Activated naive CD8-positive, alpha-beta T cell treated with anti-CD3 and anti-CD28 coated beads, Interleukin-2, amount 50 U/mL, for 24 hours (primary cell): ENCODE measurements at regions not wholly inside any gene's neighbourhood (a gene's known extent, or its start where the extent isn't known, plus 50 kb on each side); places are given as distances from the start of the nearest gene placed in this dataset.

Source experiments
- ATAC-seq: fragments of 150-1000 bp; cut with Tn5 transposase; one replicate; pipeline ENCODE4 v1.10.0; 2021
- DNase-seq: peaks from one replicate; pipeline ENCODE4 v3.0.0; 2021
- H3K27ac Mint-ChIP-seq: one replicate; pipeline ENCODE4 v1.8.0; 2021; ENCODE audit warnings: mild to moderate bottlenecking, mixed read lengths
- H3K27me3 Mint-ChIP-seq: one replicate; pipeline ENCODE4 v1.8.0; 2021; ENCODE audit warnings: mixed read lengths
- H3K36me3 Mint-ChIP-seq: one replicate; pipeline ENCODE4 v1.8.0; 2021; ENCODE audit warnings: low read depth, mixed read lengths
- H3K4me1 Mint-ChIP-seq: one replicate; pipeline ENCODE4 v1.8.0; 2021; ENCODE audit warnings: mixed read lengths
- H3K4me3 Mint-ChIP-seq: one replicate; pipeline ENCODE4 v1.8.0; 2021; ENCODE audit warnings: mild to moderate bottlenecking, moderate library complexity, mixed read lengths
- H3K9me3 Mint-ChIP-seq: one replicate; pipeline ENCODE4 v1.8.0; 2021; ENCODE audit warnings: mixed read lengths

- H3K36me3 Mint-ChIP-seq = no peaks in the 10 kb centered on the region
- H3K4me1 Mint-ChIP-seq = no peaks in the 10 kb centered on the region
- DNase-seq = no peak
- no peaks in the 10 kb centered on the region for H3K27me3 Mint-ChIP-seq
- H3K27ac Mint-ChIP-seq = no peak overlapping the region
- ATAC-seq = no peak
- H3K9me3 Mint-ChIP-seq = peaks cover 3% of the 10 kb centered on the region
- no peak overlapping the region for H3K4me3 Mint-ChIP-seq
Measured at GRCh38 chr4:136965478-136965877, 566.8 kb downstream of the PCDH18 start.

DNA sequence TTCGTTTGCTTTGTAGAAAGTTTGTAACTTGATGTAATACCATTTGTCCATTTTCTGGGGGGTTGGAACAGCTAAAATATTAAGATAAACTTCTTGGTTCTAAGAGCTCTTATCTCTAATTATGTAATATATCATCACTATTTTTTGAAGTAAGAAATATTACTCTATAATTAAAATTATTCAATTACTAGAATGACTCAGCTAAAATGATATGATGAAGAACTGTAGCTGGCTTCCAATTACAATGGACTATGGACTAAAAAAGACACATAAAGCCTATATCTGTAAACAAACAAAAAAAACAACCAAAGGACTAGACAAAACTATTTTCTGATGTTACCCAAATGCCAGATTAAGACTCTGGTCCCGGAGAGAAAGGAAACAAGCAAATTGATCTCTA, 569.4 kb downstream of the PCDH18 start:
- ATAC-seq (no peak), DNase-seq (no peak)
- no peaks in the 10 kb centered on the region for H3K4me1 Mint-ChIP-seq
- H3K9me3 Mint-ChIP-seq = peaks cover 5% of the 10 kb centered on the region
- no peaks in the 10 kb centered on the region for H3K36me3 Mint-ChIP-seq
- H3K4me3 Mint-ChIP-seq = no peak overlapping the region
- no peak overlapping the region for H3K27ac Mint-ChIP-seq
- H3K27me3 Mint-ChIP-seq = no peaks in the 10 kb centered on the region

- Mint-ChIP-seq H3K4me1 (no peaks in the 10 kb centered on the region), H3K4me3 (no peak overlapping the region), H3K9me3 (no peaks in the 10 kb centered on the region), H3K36me3 (no peaks in the 10 kb centered on the region), H3K27me3 (no peaks in the 10 kb centered on the region), H3K27ac (no peak overlapping the region)
- DNase-seq (no peak), ATAC-seq (peak; percentile 4)
Measured at GRCh38 chr4:136946307-136946907, 585.9 kb downstream of the PCDH18 start.

- H3K9me3 Mint-ChIP-seq = no peaks in the 10 kb centered on the region
- H3K4me1 Mint-ChIP-seq = no peaks in the 10 kb centered on the region
Measured at GRCh38 chr4:136939781-136940180, 592.5 kb downstream of the PCDH18 start.

GRCh38 chr4:136935871-136936270, 596.4 kb downstream of the PCDH18 start:
- no peak overlapping the region for H3K27ac Mint-ChIP-seq
- H3K4me3 Mint-ChIP-seq = no peak overlapping the region
- H3K9me3 Mint-ChIP-seq = no peaks in the 10 kb centered on the region
- no peaks in the 10 kb centered on the region for H3K27me3 Mint-ChIP-seq
- DNase-seq (no peak), ATAC-seq (no peak)
- H3K4me1 Mint-ChIP-seq = no peaks in the 10 kb centered on the region
- H3K36me3 Mint-ChIP-seq = no peaks in the 10 kb centered on the region

More at GRCh38 chr4:136939781-136940180, 592.5 kb downstream of the PCDH18 start:
- no peak for DNase-seq
- Mint-ChIP-seq H3K4me3 (no peak overlapping the region), H3K27me3 (no peaks in the 10 kb centered on the region), H3K27ac (no peak overlapping the region), H3K36me3 (no peaks in the 10 kb centered on the region)
- ATAC-seq = no peak

DNA sequence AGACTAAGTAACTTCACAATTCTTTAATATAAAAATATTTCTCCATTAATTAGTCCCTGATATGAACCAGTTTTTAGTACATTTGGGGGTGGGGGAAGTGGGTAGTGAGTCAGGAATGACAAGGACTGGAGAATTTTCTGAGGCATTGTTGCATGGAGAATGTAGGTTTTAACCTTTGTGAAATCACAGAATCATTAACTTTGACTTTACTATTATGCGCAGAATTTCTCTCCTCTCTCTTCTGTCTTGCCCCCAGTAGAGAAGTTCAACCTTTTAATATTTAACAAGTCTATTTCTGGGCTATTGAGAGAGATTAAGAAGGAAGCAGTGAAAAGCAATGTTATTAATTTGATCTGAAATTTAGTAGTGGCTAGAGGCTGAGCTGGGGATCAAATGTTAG, 597.0 kb downstream of the PCDH18 start:
- Mint-ChIP-seq H3K27me3 (no peaks in the 10 kb centered on the region), H3K4me1 (no peaks in the 10 kb centered on the region), H3K4me3 (no peak overlapping the region), H3K9me3 (no peaks in the 10 kb centered on the region), H3K36me3 (no peaks in the 10 kb centered on the region), H3K27ac (no peak overlapping the region)
- DNase-seq = no peak
- no peak for ATAC-seq

DNA sequence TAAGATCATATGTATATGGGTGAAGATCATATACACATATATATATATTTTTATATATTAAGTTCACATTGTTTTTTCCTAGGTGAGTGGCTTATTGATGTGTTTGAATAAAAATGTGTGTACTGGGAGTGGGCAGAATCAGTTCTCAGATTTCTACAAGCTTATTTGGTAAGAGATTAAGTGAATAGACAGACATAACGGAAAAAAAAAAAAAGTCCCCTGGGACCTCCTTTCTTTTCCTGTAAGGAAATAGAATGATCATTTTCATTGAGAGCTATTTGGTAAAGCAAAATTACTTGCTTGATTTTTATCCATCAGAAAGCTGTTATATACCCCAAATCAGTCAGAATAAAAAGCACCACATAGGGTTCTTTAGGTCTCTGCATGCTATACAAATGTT, 597.7 kb downstream of the PCDH18 start:
- Mint-ChIP-seq H3K27me3 (no peaks in the 10 kb centered on the region), H3K9me3 (peaks cover 5% of the 10 kb centered on the region), H3K36me3 (no peaks in the 10 kb centered on the region), H3K27ac (no peak overlapping the region), H3K4me3 (no peak overlapping the region), H3K4me1 (no peaks in the 10 kb centered on the region)
- no peak for DNase-seq
- no peak for ATAC-seq

GRCh38 chr4:136931781-136932180, 600.5 kb downstream of the PCDH18 start:
- H3K4me3 Mint-ChIP-seq = no peak overlapping the region
- H3K27me3 Mint-ChIP-seq = no peaks in the 10 kb centered on the region
- H3K27ac Mint-ChIP-seq = no peak overlapping the region
- DNase-seq (no peak), ATAC-seq (no peak)
- H3K36me3 Mint-ChIP-seq = no peaks in the 10 kb centered on the region
- no peaks in the 10 kb centered on the region for H3K4me1 Mint-ChIP-seq
- peaks cover 16% of the 10 kb centered on the region for H3K9me3 Mint-ChIP-seq

GRCh38 chr4:136928957-136929411, 603.3 kb downstream of the PCDH18 start:
- ATAC-seq (no peak), DNase-seq (no peak)
- Mint-ChIP-seq H3K27me3 (no peaks in the 10 kb centered on the region), H3K9me3 (peaks cover 17% of the 10 kb centered on the region), H3K4me1 (no peaks in the 10 kb centered on the region), H3K27ac (no peak overlapping the region), H3K4me3 (no peak overlapping the region), H3K36me3 (no peaks in the 10 kb centered on the region)

GRCh38 chr4:136927172-136927571, 605.1 kb downstream of the PCDH18 start:
- Mint-ChIP-seq H3K4me3 (no peak overlapping the region), H3K9me3 (peaks cover 17% of the 10 kb centered on the region), H3K27ac (no peak overlapping the region), H3K4me1 (no peaks in the 10 kb centered on the region), H3K27me3 (no peaks in the 10 kb centered on the region), H3K36me3 (no peaks in the 10 kb centered on the region)
- ATAC-seq (no peak), DNase-seq (no peak)

DNA sequence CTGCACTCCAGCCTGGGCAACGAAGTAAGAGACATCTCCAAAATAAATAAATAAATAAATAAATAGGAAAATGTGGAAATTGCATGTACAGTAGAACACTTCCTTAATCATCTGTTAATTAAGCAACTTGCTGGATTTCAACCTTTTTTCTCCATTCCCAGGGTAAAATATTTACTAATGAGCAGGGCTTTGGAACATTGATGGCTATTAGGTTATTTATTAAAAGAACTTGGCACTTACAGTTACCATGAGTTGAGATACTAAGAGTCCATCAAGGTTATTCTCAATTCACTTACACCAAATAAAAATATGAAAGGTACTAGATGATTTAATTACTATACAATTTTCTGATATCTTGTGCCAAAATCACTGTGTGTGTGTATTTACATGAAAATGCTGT, 607.1 kb downstream of the PCDH18 start:
- H3K27ac Mint-ChIP-seq = no peak overlapping the region
- no peak for ATAC-seq
- H3K9me3 Mint-ChIP-seq = peaks cover 17% of the 10 kb centered on the region
- H3K36me3 Mint-ChIP-seq = no peaks in the 10 kb centered on the region
- H3K4me1 Mint-ChIP-seq = no peaks in the 10 kb centered on the region
- H3K27me3 Mint-ChIP-seq = no peaks in the 10 kb centered on the region
- DNase-seq = no peak
- H3K4me3 Mint-ChIP-seq = no peak overlapping the region

DNA sequence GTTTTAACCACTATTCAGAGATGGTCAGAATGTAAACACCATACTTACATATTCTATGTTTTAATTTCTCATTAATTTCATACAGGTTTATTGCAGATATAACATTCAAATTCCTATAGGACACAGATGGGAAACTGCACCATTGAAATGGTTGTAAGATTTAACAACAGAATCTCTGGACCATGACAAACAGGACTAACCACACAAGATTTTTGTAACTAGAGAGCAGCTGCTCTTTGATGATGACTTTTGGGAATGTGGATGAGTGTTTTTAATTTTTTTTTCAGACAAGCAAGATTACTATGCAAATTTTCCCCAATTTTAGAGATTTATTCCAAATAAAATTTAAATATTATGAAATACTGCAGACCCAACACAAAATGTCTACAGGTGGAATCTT, 610.2 kb downstream of the PCDH18 start:
- Mint-ChIP-seq H3K4me1 (no peaks in the 10 kb centered on the region), H3K9me3 (peaks cover 4% of the 10 kb centered on the region), H3K27me3 (no peaks in the 10 kb centered on the region), H3K4me3 (no peak overlapping the region), H3K27ac (no peak overlapping the region), H3K36me3 (no peaks in the 10 kb centered on the region)
- DNase-seq (no peak), ATAC-seq (no peak)

- Mint-ChIP-seq H3K4me1 (no peaks in the 10 kb centered on the region), H3K9me3 (no peaks in the 10 kb centered on the region), H3K36me3 (no peaks in the 10 kb centered on the region), H3K27ac (no peak overlapping the region), H3K4me3 (no peak overlapping the region), H3K27me3 (no peaks in the 10 kb centered on the region)
- no peak for ATAC-seq
- no peak for DNase-seq
Measured at GRCh38 chr4:136920092-136920881, 612.0 kb downstream of the PCDH18 start.

DNA sequence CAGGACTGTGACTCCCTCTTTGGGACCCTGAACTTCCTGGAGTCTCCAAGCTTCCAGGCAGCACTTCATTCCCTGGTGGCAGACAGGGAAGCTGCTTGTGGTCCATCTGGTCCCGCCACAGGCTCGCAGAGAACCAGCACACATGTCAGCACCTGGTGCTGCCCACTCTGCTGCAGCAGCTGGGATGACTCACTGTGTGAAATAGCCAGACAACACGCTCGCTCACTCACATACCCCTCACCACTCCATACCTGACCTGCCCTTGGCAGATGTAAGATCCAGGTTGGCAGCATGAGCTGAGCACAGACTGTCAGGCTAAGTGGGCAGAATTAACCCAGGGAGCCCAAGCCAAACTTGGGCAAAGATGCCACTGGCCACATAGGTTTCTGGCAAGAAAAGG, 613.5 kb downstream of the PCDH18 start:
- H3K9me3 Mint-ChIP-seq = no peaks in the 10 kb centered on the region
- H3K27me3 Mint-ChIP-seq = no peaks in the 10 kb centered on the region
- no peak for DNase-seq
- H3K4me1 Mint-ChIP-seq = no peaks in the 10 kb centered on the region
- H3K4me3 Mint-ChIP-seq = no peak overlapping the region
- H3K36me3 Mint-ChIP-seq = no peaks in the 10 kb centered on the region
- no peak for ATAC-seq
- H3K27ac Mint-ChIP-seq = no peak overlapping the region

- no peaks in the 10 kb centered on the region for H3K27me3 Mint-ChIP-seq
- ATAC-seq (no peak), DNase-seq (no peak)
- H3K9me3 Mint-ChIP-seq = no peaks in the 10 kb centered on the region
- H3K27ac Mint-ChIP-seq = no peak overlapping the region
- no peaks in the 10 kb centered on the region for H3K4me1 Mint-ChIP-seq
- no peak overlapping the region for H3K4me3 Mint-ChIP-seq
- H3K36me3 Mint-ChIP-seq = no peaks in the 10 kb centered on the region
Measured at GRCh38 chr4:136917312-136918110, 614.8 kb downstream of the PCDH18 start.
